IMR-90 (cell line): ENCODE measurements at regions not wholly inside any gene's neighbourhood (a gene's known extent, or its start where the extent isn't known, plus 50 kb on each side); places are given as distances from the start of the nearest gene placed in this dataset.

Experiments used
- ATAC-seq: fragments of 200-7000 bp; cut with Tn5 transposase; 2 replicates; pipeline ENCODE4 v1.9.1; 2020; ENCODE audit warnings: low read depth, mild to moderate bottlenecking, moderate library complexity
- BruUV-seq: library from RNA; stranded (reverse); fragments of 400-500 nt; replicated peaks from 2 replicates; lab custom pipeline; 2021; lab: Mats Ljungman, UMichigan
- CTCF ChIA-PET: fragments of 300-600 bp; formaldehyde crosslinking; extraction: SDS; loops from one replicate; lab custom pipeline; 2021; ENCODE audit warnings: antibody characterized with exemption; lab: Yijun Ruan, JAX
- POLR2A ChIA-PET: fragments of 300-600 bp; sonication (Branson Sonifier 250); formaldehyde crosslinking; loops from one replicate; lab custom pipeline; 2022; ENCODE audit warnings: antibody characterized with exemption; ENCODE audit not compliant: unreplicated experiment; lab: Charles Lee
- DNase-seq: peaks from one replicate; pipeline ENCODE4 v3.0.0; 2013
- H2AFZ ChIP-seq: replicated peaks from 2 replicates; pipeline ENCODE3; 2013; ENCODE audit warnings: low read length, mild to moderate bottlenecking; ENCODE audit not compliant: poor library complexity
- H2AK5ac ChIP-seq: 2 replicates; pipeline ENCODE4 v1.6.1; 2013; ENCODE audit warnings: low read depth, low read length, inconsistent platforms
- H2AK9ac ChIP-seq: replicated peaks from 2 replicates; pipeline ENCODE3; 2013; ENCODE audit warnings: mild to moderate bottlenecking, low read depth, low read length, moderate library complexity; ENCODE audit not compliant: poor library complexity
- H2BK120ac ChIP-seq: 2 replicates; pipeline ENCODE4 v1.6.1; 2013; ENCODE audit warnings: low read depth, low read length, inconsistent platforms
- H2BK15ac ChIP-seq: 3 replicates; pipeline ENCODE4 v1.6.1; 2013; ENCODE audit warnings: low read depth, low read length, inconsistent platforms
- H2BK20ac ChIP-seq: 2 replicates; pipeline ENCODE4 v1.6.1; 2013; ENCODE audit warnings: low read depth, mild to moderate bottlenecking, inconsistent platforms, low read length, moderate library complexity
- H2BK5ac ChIP-seq: 2 replicates; pipeline ENCODE4 v1.6.1; 2013; ENCODE audit warnings: mild to moderate bottlenecking, low read depth, low read length, inconsistent platforms; ENCODE audit not compliant: poor library complexity, severe bottlenecking
- H3K14ac ChIP-seq: replicated peaks from 2 replicates; pipeline ENCODE4 v1.6.1; 2013; ENCODE audit warnings: low read depth, low read length, inconsistent platforms
- H3K18ac ChIP-seq: 2 replicates; pipeline ENCODE4 v1.6.1; 2013; ENCODE audit warnings: low read depth, low read length, control low read depth
- H3K23ac ChIP-seq: 2 replicates; pipeline ENCODE4 v1.6.1; 2013; ENCODE audit warnings: low read depth, low read length, inconsistent platforms
- H3K27ac ChIP-seq: 2 replicates; pipeline ENCODE4 v1.5.1; 2013; ENCODE audit warnings: mild to moderate bottlenecking, control low read depth, low read length; ENCODE audit not compliant: insufficient read depth
- H3K27me3 ChIP-seq: 2 replicates; pipeline ENCODE4 v1.6.1; 2013; ENCODE audit warnings: low read length; ENCODE audit not compliant: control insufficient read depth, insufficient read depth
- H3K36me3 ChIP-seq: 2 replicates; pipeline ENCODE4 v1.6.1; 2013; ENCODE audit warnings: low read length, mixed read lengths; ENCODE audit not compliant: control insufficient read depth, insufficient read depth
- H3K4ac ChIP-seq: 2 replicates; pipeline ENCODE4 v1.6.1; 2013; ENCODE audit warnings: low read depth, low read length, inconsistent platforms
- H3K4me1 ChIP-seq: 2 replicates; pipeline ENCODE4 v1.6.1; 2013; ENCODE audit warnings: low read length, mixed read lengths; ENCODE audit not compliant: control insufficient read depth, insufficient read depth
- H3K4me2 ChIP-seq: 2 replicates; pipeline ENCODE4 v1.6.1; 2013; ENCODE audit warnings: low read depth, mild to moderate bottlenecking, control low read depth, low read length, moderate library complexity
- H3K4me3 ChIP-seq: 2 replicates; pipeline ENCODE4 v1.5.1; 2013; ENCODE audit warnings: low read depth, mild to moderate bottlenecking, control low read depth, low read length, moderate library complexity; ENCODE audit not compliant: insufficient read depth
- H3K56ac ChIP-seq: 2 replicates; pipeline ENCODE4 v1.6.1; 2013; ENCODE audit warnings: low read length, inconsistent platforms; ENCODE audit not compliant: insufficient read depth; ENCODE audit errors: extremely low read depth
- H3K79me1 ChIP-seq, 2 experiments: 2 replicates each; pipeline ENCODE4 v1.6.1; 2013; ENCODE audit warnings: low read length in 2 of 2, inconsistent platforms in 1 of 2, low read depth in 1 of 2
- H3K9ac ChIP-seq: 2 replicates; pipeline ENCODE4 v1.6.1; 2013; ENCODE audit warnings: low read depth, low read length, control low read depth
- H3K9me1 ChIP-seq: 2 replicates; pipeline ENCODE4 v1.6.1; 2013; ENCODE audit warnings: low read length, inconsistent platforms; ENCODE audit not compliant: insufficient read depth
- H3K9me3 ChIP-seq: 2 replicates; pipeline ENCODE4 v1.6.1; 2013; ENCODE audit warnings: low read length; ENCODE audit not compliant: control insufficient read depth, insufficient read depth
- H4K20me1 ChIP-seq: 2 replicates; pipeline ENCODE4 v1.6.1; 2013; ENCODE audit warnings: low read length, inconsistent platforms; ENCODE audit not compliant: insufficient read depth
- H4K5ac ChIP-seq: 2 replicates; pipeline ENCODE4 v1.6.1; 2013; ENCODE audit warnings: mild to moderate bottlenecking, low read depth, low read length, control low read depth
- H4K8ac ChIP-seq, 2 experiments: 2 replicates each; pipeline ENCODE4 v1.6.1; 2013; ENCODE audit warnings: low read depth in 2 of 2, low read length in 2 of 2, control low read depth in 1 of 2, inconsistent platforms in 1 of 2
- H4K91ac ChIP-seq: 2 replicates; pipeline ENCODE4 v1.6.1; 2013; ENCODE audit warnings: low read depth, low read length, inconsistent platforms; ENCODE audit not compliant: insufficient read depth
- BHLHE40 ChIP-seq: fragments of 150-350 bp; IDR thresholded peaks from 2 replicates; pipeline ENCODE4 v1.6.1; 2016; ENCODE audit warnings: mild to moderate bottlenecking, low read depth, low read length
- CEBPB ChIP-seq: IDR thresholded peaks from 2 replicates; pipeline ENCODE4 v1.6.1; 2012; ENCODE audit warnings: low read depth, low read length, improper control_type of control experiment
- CHD1 ChIP-seq: IDR thresholded peaks from 2 replicates; pipeline ENCODE4 v1.6.1; 2012; ENCODE audit warnings: low read depth, low read length, improper control_type of control experiment
- CTCF ChIP-seq: conservative IDR thresholded peaks from 2 replicates; pipeline ENCODE4 v1.5.1; 2012; ENCODE audit warnings: mild to moderate bottlenecking, low read depth, low read length, improper control_type of control experiment
- ELK1 ChIP-seq: fragments of 150-350 bp; IDR thresholded peaks from 2 replicates; pipeline ENCODE4 v1.6.1; 2016; ENCODE audit warnings: low read depth, mild to moderate bottlenecking, low read length, moderate library complexity, borderline replicate concordance
- FOS ChIP-seq: fragments of 150-350 bp; IDR thresholded peaks from 2 replicates; pipeline ENCODE4 v1.6.1; 2016; ENCODE audit warnings: low read depth, low read length
- MAFK ChIP-seq: IDR thresholded peaks from 2 replicates; pipeline ENCODE4 v1.6.1; 2012; ENCODE audit warnings: low read depth, low read length, improper control_type of control experiment
- MAZ ChIP-seq: IDR thresholded peaks from 2 replicates; pipeline ENCODE4 v1.6.1; 2012; ENCODE audit warnings: low read depth, mild to moderate bottlenecking, low read length, improper control_type of control experiment, moderate library complexity, borderline replicate concordance
- MXI1 ChIP-seq: IDR thresholded peaks from 2 replicates; pipeline ENCODE4 v1.6.1; 2012; ENCODE audit warnings: low read depth, mild to moderate bottlenecking, low read length, moderate library complexity, borderline replicate concordance
- NFE2L2 ChIP-seq: fragments of 150-350 bp; IDR thresholded peaks from 2 replicates; pipeline ENCODE4 v1.6.1; 2016; ENCODE audit warnings: low read depth, mild to moderate bottlenecking, low read length
- POLR2A ChIP-seq: IDR thresholded peaks from 2 replicates; pipeline ENCODE4 v1.6.1; 2012; ENCODE audit warnings: mild to moderate bottlenecking, low read depth, low read length
- RAD21 ChIP-seq: IDR thresholded peaks from 2 replicates; pipeline ENCODE4 v1.6.1; 2012; ENCODE audit warnings: low read length, improper control_type of control experiment
- RCOR1 ChIP-seq: IDR thresholded peaks from 2 replicates; pipeline ENCODE4 v1.6.1; 2012; ENCODE audit warnings: mild to moderate bottlenecking, low read length, improper control_type of control experiment; ENCODE audit not compliant: insufficient replicate concordance
- RFX5 ChIP-seq: IDR thresholded peaks from 2 replicates; pipeline ENCODE4 v1.8.0; 2012; ENCODE audit warnings: low read depth, mild to moderate bottlenecking, low read length, moderate library complexity
- SMC3 ChIP-seq: fragments of 150-350 bp; IDR thresholded peaks from 2 replicates; pipeline ENCODE4 v1.6.1; 2016; ENCODE audit warnings: low read depth, mild to moderate bottlenecking, antibody characterized with exemption, low read length, moderate library complexity
- USF2 ChIP-seq: fragments of 150-350 bp; IDR thresholded peaks from 2 replicates; pipeline ENCODE4 v1.6.1; 2017; ENCODE audit warnings: mild to moderate bottlenecking, antibody characterized with exemption, low read length, low read depth
- WGBS, 2 experiments: methylation state at CpG; one replicate each; pipeline versions ENCODE4 v1.1.5 to v1.1.7; 2013; ENCODE audit warnings: missing lambda C conversion rate in 2 of 2; ENCODE audit not compliant: insufficient read length in 1 of 2; ENCODE audit errors: extremely low coverage in 2 of 2; 5-methylcytosine and 5-hydroxymethylcytosine counted together
- dilution Hi-C: fragments of 300-500 bp; cut with HindIII; formaldehyde crosslinking; loops from one replicate; pipeline ENCODE4 v1.14.3; 2018; ENCODE audit warnings: low sequenced_read_pairs; ENCODE audit not compliant: unreplicated experiment
- in situ Hi-C: fragments of 300-500 bp; cut with MboI; formaldehyde crosslinking; loops from 3 replicates; pipeline ENCODE4 v1.14.3; 2019; ENCODE audit warnings: low sequenced_read_pairs, inconsistent platforms, mixed read lengths
- intact Hi-C: fragments of 100-400 bp; cut with micrococcal nuclease; formaldehyde crosslinking; loops from 2 replicates; pipeline ENCODE4 v1.10.0; 2022

GRCh38 chr2:56624181-56624580 lies 440.4 kb downstream of the CCDC85A start:
- H2BK5ac ChIP-seq, result no peak overlapping the region
- no peak overlapping the region for H2AFZ ChIP-seq
- H4K5ac ChIP-seq, result no peak overlapping the region
- no peaks in the 10 kb centered on the region for H3K79me1 ChIP-seq
- no peak overlapping the region for H2BK20ac ChIP-seq
- H2AK9ac ChIP-seq, result no peak overlapping the region
- no peak overlapping the region for H3K9ac ChIP-seq
- intact Hi-C loops, result no loop called here
- H3K18ac ChIP-seq, result no peak overlapping the region
- in situ Hi-C loops, result no loop called here
- no CpG with 5 or more reads among the region's 1 CpG for WGBS, 2 experiments
- no peak overlapping the region for H3K4me3 ChIP-seq
- H2BK120ac ChIP-seq, result no peak overlapping the region
- no peak overlapping the region for H2BK15ac ChIP-seq
- no peak overlapping the region for H3K56ac ChIP-seq
- H3K9me3 ChIP-seq, result peaks cover 2% of the 10 kb centered on the region; the same call in 1 of the 2 replicates
- ChIA-PET POLR2A (no interaction called here), CTCF (no interaction called here)
- H3K23ac ChIP-seq, result no peak overlapping the region
- H3K4me2 ChIP-seq, result no peak overlapping the region
- DNase-seq (no peak), ATAC-seq (no peak)
- no peaks in the 10 kb centered on the region for H3K4me1 ChIP-seq
- no peaks in the 10 kb centered on the region for H3K36me3 ChIP-seq
- dilution Hi-C loops, result no loop called here
- H4K8ac ChIP-seq, result no peak overlapping the region
- H3K27me3 ChIP-seq, result no peaks in the 10 kb centered on the region
- no peaks in the 10 kb centered on the region for H3K9me1 ChIP-seq
- no peak overlapping the region for H3K27ac ChIP-seq
- no peak overlapping the region for H3K14ac ChIP-seq
- H3K4ac ChIP-seq, result no peak overlapping the region
- H4K91ac ChIP-seq, result no peak overlapping the region
- BruUV-seq, result no TSS peak
- TF ChIP-seq CTCF (no peak), CHD1 (no peak), BHLHE40 (no peak), MXI1 (no peak), SMC3 (no peak), MAFK (no peak), ELK1 (no peak), RCOR1 (no peak), RFX5 (no peak), USF2 (no peak), MAZ (no peak), CEBPB (no peak), POLR2A (no peak), RAD21 (no peak), FOS (no peak), NFE2L2 (no peak)
- no peaks in the 10 kb centered on the region for H4K20me1 ChIP-seq
- no peak overlapping the region for H2AK5ac ChIP-seq
